HG03469 (cell line): ENCODE measurements at regions not wholly inside any gene's neighbourhood (a gene's known extent, or its start where the extent isn't known, plus 50 kb on each side); places are given as distances from the start of the nearest gene placed in this dataset.
"Not testable (repeated sequence)": the region's sequence is repeated elsewhere in the genome, so short reads cannot be mapped to it uniquely, and the experiment has no call there.

Source experiments
- ATAC-seq: cut with Tn5 transposase; IDR thresholded peaks from one replicate; pipeline ENCODE4 v1.9.1; 2021; ENCODE audit warnings: mild to moderate bottlenecking, moderate library complexity, moderate number of reproducible peaks; ENCODE audit not compliant: unreplicated experiment

DNA sequence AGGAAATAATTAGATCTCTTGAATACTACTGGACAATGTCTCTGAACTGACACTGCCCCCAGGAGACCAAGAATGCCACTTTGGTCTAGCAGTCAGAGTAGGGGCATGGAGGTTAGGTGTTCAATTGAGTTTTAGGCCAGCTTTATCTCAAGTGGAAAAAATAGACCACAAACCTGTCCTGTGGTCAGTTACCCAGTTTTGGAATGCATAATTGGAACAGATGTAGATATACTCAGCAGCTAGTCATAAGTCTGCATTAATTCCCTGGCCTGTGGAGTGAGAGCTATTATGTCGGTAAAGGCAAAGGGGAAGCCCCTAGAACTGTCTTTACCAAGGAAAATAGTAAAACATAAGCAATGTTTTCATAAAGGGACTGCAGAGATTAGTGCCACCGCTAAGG lies 587.7 kb downstream of the GLUD2 start:
- ATAC-seq: no peak

GRCh38 chrX:121639781-121640180 lies 592.4 kb downstream of the GLUD2 start:
- no peak for ATAC-seq

- no peak for ATAC-seq
Observed at GRCh38 chrX:121641560-121641959, 594.1 kb downstream of the GLUD2 start.

DNA sequence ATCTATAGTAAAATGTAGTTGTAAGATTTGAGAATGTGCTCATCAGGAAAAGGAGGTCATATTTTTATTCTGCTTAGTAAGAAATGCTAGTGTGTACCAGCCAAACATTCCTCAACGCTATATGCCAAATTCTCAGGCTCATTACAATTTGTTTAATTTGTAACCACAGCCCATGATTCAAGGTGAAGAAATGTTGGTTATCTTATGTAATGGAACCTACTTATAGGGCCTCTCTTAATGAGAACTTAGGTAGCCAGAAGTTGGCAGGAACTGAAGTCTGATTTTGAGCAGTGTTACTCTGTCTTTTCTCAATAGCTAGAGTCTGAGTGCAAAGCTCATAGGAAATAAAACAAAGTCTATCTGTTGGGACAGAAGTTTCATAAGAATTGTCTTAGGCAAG lies 595.0 kb downstream of the GLUD2 start:
- no peak for ATAC-seq

DNA sequence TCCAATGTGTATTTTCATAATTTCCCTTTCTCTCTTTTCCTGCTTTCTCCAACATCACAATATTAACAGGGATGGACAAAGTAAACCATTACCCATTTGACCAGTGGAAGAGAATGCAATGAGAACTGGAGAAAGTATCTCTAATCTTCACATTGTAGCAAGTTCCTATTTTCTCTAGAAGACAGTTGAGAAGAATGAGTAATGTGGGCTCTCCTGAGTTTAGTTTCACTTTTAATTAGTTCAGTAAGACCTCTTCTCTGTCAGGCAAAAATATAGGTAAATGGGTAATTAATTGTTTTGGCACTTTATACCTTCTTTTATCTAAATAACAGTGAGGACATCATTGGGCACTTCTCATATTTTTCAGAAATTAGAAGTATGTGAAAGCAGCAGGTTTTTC lies 602.0 kb downstream of the GLUD2 start:
- no peak for ATAC-seq

DNA sequence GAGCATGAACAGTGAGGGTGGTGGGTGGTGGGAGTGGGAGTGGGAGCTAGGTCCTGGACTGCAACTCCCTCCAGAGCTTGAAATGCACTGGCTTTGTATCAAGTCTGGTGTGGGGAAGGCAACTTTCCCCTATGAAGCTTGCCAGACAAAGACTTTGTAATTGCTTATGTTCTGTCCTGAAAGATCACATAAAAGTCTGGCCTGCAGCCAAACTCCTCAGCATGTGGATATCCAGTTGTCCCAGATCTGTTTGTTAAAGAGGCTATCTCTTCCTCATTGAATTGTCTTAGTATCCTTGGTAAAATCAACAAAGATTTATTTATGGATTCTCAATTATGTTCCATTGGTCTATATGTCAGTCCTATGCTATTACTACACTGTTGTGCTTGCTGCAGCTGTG lies 607.9 kb downstream of the GLUD2 start:
- no peak for ATAC-seq

DNA sequence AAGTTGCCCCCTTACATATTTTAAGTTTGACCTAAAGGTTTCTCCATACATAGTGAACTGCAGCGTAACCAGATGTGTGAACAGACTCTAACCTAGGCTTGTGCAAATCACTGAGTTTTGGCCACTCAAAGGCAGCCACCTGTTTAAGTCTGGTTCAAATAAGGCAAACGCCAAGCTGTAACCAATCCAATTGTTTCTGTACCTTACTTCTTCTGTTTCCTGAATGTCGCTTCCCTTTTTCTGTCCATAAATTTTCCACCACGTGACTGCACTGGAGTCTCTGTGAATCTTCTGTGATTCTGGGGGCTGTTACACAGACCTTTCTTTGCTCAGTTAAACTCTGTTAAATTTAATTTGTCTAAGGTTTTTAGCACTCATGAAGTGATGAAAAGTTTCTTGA lies 618.8 kb downstream of the GLUD2 start:
- no peak for ATAC-seq

DNA sequence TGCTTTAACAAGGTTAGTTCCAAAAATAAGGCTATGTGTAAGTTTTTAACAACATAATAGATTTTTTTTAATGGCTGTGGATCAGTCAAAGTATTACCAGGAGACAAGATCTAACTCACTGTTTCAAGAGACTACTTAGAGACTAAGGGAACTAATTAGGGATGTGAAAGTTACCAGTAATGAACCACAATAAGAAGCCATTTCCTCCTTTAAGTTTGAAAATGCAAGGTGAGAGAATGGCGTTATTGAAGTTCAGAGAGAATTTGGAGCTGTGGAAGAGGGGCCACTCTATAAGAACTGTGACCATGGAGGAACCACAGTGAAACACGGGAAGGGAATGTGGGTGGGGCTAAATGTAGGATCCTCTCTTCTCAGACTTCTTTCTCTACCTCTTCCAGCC lies 624.2 kb downstream of the GLUD2 start:
- no peak for ATAC-seq

DNA sequence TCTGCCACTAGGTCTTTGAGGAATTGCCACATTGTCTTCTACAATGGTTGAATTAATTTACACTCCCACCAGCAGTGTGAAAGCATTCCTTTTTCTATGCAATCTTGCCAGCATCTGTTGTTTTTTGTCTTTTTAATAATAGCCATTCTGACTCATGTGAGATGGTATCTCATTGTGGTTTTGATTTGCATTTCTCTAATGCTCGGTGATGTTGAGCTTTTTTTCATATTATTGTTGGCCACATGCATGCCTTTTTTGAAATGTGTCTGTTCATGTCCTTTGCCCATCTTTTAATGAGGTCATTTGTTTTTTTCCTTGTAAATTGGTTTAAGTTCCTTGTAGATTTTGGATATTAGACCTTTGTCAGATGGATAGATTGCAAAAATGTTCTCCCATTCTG lies 661.8 kb downstream of the GLUD2 start:
- not testable (repeated sequence) for ATAC-seq

- ATAC-seq: no peak
Observed at GRCh38 chrX:121733514-121733913, 686.1 kb downstream of the GLUD2 start.

DNA sequence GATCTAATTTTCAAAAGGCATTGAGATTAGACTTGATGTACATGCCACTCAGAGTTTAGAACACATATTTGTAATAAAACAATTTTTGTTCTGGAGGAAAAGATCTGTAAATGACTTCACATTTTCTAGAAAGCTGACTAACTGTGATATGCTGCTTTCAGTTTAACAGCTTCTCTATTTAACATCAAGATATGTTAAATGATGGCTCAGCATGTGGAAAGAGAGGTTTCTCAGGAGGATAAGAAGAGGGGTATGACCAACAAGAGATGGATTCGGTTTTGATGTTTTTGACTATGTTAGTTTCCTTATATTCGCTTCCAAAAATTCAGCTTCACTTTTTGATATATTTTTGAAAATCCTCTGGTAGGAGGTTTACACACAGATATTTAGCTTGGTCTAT lies 698.7 kb downstream of the GLUD2 start:
- no peak for ATAC-seq

GRCh38 chrX:121753602-121754001 lies 706.2 kb downstream of the GLUD2 start:
- ATAC-seq: not testable (repeated sequence)

DNA sequence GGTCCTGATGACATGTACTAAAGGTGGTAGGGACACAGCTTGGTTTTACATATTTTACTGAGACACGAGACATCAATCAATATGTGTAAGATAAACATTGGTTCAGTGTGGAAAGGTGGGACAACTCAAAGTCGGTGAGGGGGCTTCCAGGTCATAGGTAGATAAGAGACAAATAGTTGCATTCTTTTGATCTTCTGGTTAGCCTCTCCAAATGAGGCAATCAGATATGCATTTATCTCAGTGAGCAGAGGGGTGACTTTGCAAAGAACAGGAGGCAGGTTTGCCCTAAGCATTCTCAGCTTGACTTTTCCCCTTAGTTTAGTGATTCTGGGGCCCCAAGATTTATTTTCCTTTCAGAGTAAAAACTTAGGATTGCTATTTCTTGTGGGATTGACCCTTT lies 706.9 kb downstream of the GLUD2 start:
- ATAC-seq: no peak

DNA sequence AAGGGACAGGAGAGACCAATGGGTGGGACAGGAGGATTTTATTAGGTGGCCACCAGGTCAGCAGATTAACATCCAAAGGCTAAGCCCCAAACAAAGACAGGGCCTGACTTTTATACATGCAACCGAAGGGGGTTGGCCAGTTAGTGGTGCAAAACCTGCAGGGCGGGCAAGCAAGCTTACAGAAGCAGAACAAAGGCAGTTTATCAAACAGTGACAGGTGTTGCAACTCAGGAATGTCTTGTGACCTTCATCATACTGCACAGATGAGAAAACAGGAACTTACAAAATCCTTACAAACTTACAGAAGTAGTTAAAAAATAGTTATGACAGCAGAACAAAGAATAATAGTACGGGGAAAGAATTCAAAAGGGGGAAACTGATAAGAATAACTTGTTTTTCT lies 708.1 kb downstream of the GLUD2 start:
- no peak for ATAC-seq

- ATAC-seq: no peak
Observed at GRCh38 chrX:121761845-121762244, 714.4 kb downstream of the GLUD2 start.

GRCh38 chrX:121763671-121764070 lies 716.3 kb downstream of the GLUD2 start:
- ATAC-seq: no peak

GRCh38 chrX:121768210-121768609 lies 720.8 kb downstream of the GLUD2 start:
- ATAC-seq: not testable (repeated sequence)

- no peak for ATAC-seq
Observed at GRCh38 chrX:121781991-121782390, 734.6 kb downstream of the GLUD2 start.

DNA sequence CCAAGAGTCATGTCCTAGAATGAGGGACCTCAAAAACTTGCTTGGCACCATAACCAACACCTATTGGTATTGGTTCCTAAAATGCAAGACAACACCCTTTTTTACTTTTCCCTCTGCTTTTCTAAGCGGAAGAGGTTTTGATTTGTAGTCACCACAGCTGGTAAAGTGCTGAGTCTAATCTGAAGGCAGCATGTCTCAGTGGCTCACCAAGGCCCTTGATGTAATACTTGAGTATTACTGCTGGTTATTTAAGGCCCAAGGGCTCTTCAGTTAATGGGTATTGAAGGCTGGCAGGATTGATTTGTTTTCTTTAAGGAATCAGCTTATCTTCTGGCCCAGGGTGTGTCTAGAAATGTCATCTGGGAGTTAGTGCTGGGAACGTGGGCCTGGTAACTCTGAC lies 735.1 kb downstream of the GLUD2 start:
- ATAC-seq: no peak

DNA sequence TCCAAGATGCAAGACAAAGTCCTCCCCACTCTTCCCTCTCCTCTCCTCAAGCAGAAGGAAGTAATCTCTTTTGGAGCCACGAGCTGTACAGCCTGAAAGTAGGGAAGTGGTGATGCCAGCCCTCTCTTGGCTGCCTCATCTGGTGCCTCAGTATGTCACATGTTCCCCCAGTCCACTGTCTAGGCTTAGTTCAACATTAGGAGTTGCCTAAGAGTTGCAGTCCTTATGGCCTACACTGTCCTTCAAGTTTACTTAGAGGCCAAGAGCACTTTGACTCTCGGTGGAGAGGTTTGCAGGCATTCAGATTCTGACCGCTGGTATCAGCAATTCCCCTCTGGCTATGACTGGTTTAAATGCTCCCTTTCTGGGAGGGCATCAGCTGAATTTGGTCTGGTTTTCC lies 735.6 kb downstream of the GLUD2 start:
- ATAC-seq: no peak

DNA sequence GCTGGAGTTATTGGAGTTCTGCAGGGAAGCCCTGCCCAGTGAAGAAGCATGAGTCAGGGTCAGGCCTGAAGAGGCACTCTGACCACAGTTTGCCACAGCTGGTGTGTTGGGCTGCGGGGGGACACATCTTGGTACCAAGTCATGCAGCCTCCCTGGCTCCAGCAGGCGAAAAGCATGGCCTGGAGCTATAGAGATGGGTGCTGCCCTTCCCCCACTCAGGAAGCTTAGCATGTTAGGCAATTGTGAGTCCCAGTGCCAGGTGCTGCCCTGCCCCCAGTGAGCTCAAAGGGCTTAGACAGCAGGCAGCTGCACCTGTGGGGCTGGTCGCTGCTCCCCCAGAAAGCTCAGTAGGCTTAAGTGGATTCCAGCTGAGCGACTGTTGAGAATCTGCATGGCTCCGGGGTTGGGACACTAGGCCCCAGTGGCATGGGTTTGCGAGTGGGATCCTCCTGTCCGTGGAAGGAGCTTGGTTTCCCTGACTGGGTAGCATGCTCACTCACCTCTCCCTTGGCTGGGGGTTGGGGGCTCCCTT lies 755.5 kb downstream of the GLUD2 start:
- no peak for ATAC-seq

- ATAC-seq: no peak
Observed at GRCh38 chrX:121823406-121823805, 776.0 kb downstream of the GLUD2 start.

DNA sequence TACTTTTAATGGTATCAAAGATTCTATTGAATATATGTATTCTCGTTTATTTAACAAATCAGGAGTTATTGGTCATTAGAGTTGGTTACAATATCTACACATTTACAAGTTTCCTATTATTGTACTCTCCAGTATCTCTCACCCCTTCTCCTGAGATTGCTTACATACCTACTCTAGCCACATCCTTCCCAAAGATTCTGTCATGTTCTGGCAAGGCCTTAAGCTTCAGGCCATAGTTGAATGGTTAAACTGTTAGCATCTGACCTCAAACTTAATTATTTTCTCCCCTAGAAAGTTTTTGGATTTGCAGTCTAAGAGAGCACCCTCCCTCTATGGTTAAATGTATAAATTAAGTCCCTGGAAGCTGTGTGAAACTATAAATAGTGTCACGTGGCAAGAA lies 784.2 kb downstream of the GLUD2 start:
- no peak for ATAC-seq

GRCh38 chrX:121832446-121832845 lies 785.0 kb downstream of the GLUD2 start:
- no peak for ATAC-seq
